GM12878 (cell line): ENCODE measurements at regions not wholly inside any gene's neighbourhood (a gene's known extent, or its start where the extent isn't known, plus 50 kb on each side); places are given as distances from the start of the nearest gene placed in this dataset.

Experiments used
- ATAC-seq: fragments of 200-7000 bp; cut with Tn5 transposase; 3 replicates; pipeline ENCODE4 v1.9.1; 2020; ENCODE audit warnings: mild to moderate bottlenecking, moderate library complexity
- BruUV-seq: library from RNA; stranded (reverse); fragments of 400-500 nt; replicated peaks from 2 replicates; lab custom pipeline; 2021; lab: Mats Ljungman, UMichigan
- CTCF ChIA-PET: fragments of 300-600 bp; sonication (Branson Sonifier 250); formaldehyde crosslinking; extraction: SDS; loops from one replicate; lab custom pipeline; 2021; ENCODE audit warnings: inconsistent platforms; lab: Yijun Ruan, JAX
- POLR2A ChIA-PET: fragments of 350-600 bp; formaldehyde crosslinking; extraction: SDS; loops from one replicate; lab custom pipeline; 2021; ENCODE audit warnings: inconsistent platforms; lab: Charles Lee
- RAD21 ChIA-PET: fragments of 300-600 bp; sonication (Branson Sonifier 250); formaldehyde crosslinking; loops from one replicate; lab custom pipeline; 2023; ENCODE audit warnings: antibody characterized with exemption; ENCODE audit not compliant: unreplicated experiment; lab: Charles Lee
- SMC1A ChIA-PET: fragments of 300-600 bp; sonication (Branson Sonifier 250); formaldehyde crosslinking; loops from one replicate; lab custom pipeline; 2023; ENCODE audit not compliant: unreplicated experiment, uncharacterized antibody; lab: Charles Lee
- DNase-seq: peaks from one replicate; pipeline ENCODE4 v3.0.0-alpha.2; 2011; ENCODE audit warnings: low read depth, low spot score
- FAIRE-seq: peaks from 3 replicates; lab custom pipeline; 2011; peaks lifted over from hg19 to GRCh38; lab: Jason Lieb, UNC
- H2AFZ ChIP-seq: 2 replicates; pipeline ENCODE4 v1.6.0; 2011; ENCODE audit warnings: low read depth, low read length, control low read depth; ENCODE audit not compliant: control insufficient read depth
- H3K27ac ChIP-seq: 2 replicates; pipeline ENCODE4 v1.5.1; 2011; ENCODE audit warnings: control low read depth; ENCODE audit not compliant: control insufficient read depth, insufficient read depth
- H3K27me3 ChIP-seq, 2 experiments: replicated peaks in 1 of 2; 2 replicates each; pipeline versions ENCODE4 v1.6.0 to v1.6.1; 2011; ENCODE audit warnings: low read length in 1 of 2; ENCODE audit not compliant: control insufficient read depth in 2 of 2, insufficient read depth in 2 of 2
- H3K36me3 ChIP-seq, 2 experiments: 2 replicates each; pipeline ENCODE4 v1.5.1; 2011; ENCODE audit warnings: low read length in 1 of 2; ENCODE audit not compliant: control insufficient read depth in 2 of 2, insufficient read depth in 2 of 2
- H3K4me1 ChIP-seq: 2 replicates; pipeline ENCODE4 v1.6.1; 2011; ENCODE audit warnings: mild to moderate bottlenecking, low read length, moderate library complexity, mixed read lengths; ENCODE audit not compliant: control insufficient read depth, insufficient read depth
- H3K4me2 ChIP-seq: 2 replicates; pipeline ENCODE4 v1.6.0; 2011; ENCODE audit warnings: control low read depth; ENCODE audit not compliant: control insufficient read depth, insufficient read depth
- H3K4me3 ChIP-seq: fragments of 200-600 bp; sonication (generic); 2 replicates; pipeline ENCODE4 v1.5.1; 2016
- H3K79me2 ChIP-seq: 2 replicates; pipeline ENCODE4 v1.6.0; 2011; ENCODE audit warnings: low read length; ENCODE audit not compliant: control insufficient read depth, insufficient read depth
- H3K9ac ChIP-seq: 2 replicates; pipeline ENCODE4 v1.8.0; 2011; ENCODE audit warnings: low read length, control low read depth, mixed read lengths; ENCODE audit not compliant: control insufficient read depth, insufficient read depth
- H3K9me3 ChIP-seq: replicated peaks from 3 replicates; pipeline ENCODE4 v1.5.1; 2011; ENCODE audit warnings: mild to moderate bottlenecking, low read length; ENCODE audit not compliant: control insufficient read depth, insufficient read depth
- H4K20me1 ChIP-seq: 2 replicates; pipeline ENCODE4 v1.6.0; 2011; ENCODE audit not compliant: control insufficient read depth, insufficient read depth
- CHD2 ChIP-seq: IDR thresholded peaks from 2 replicates; pipeline ENCODE4 v1.6.1; 2011; ENCODE audit warnings: low read depth, low read length, improper control_type of control experiment, borderline replicate concordance
- CREB1 ChIP-seq: IDR thresholded peaks from 2 replicates; pipeline ENCODE4 v1.6.1; 2012; ENCODE audit warnings: low read depth, mild to moderate bottlenecking, inconsistent platforms
- HCFC1 ChIP-seq: fragments of 150-350 bp; IDR thresholded peaks from 2 replicates; pipeline ENCODE4 v1.6.1; 2014; ENCODE audit warnings: low read length
- IKZF1 ChIP-seq: fragments of 450-650 bp; conservative IDR thresholded peaks from 2 replicates; pipeline ENCODE4 v1.6.1; 2017; ENCODE audit warnings: antibody characterized with exemption, mild to moderate bottlenecking
- MLLT1 ChIP-seq: fragments of 450-650 bp; IDR thresholded peaks from 2 replicates; pipeline ENCODE4 v1.6.1; 2016; ENCODE audit warnings: mild to moderate bottlenecking
- NFYB ChIP-seq: IDR thresholded peaks from 2 replicates; pipeline ENCODE4 v1.6.1; 2011; ENCODE audit warnings: low read depth, mild to moderate bottlenecking, low read length, improper control_type of control experiment, moderate library complexity; ENCODE audit not compliant: insufficient read depth
- NR2C1 ChIP-seq: fragments of 450-650 bp; IDR thresholded peaks from 2 replicates; pipeline ENCODE4 v1.6.1; 2017; ENCODE audit warnings: antibody characterized with exemption, mild to moderate bottlenecking, moderate library complexity
- NRF1 ChIP-seq: conservative IDR thresholded peaks from 2 replicates; pipeline ENCODE4 v1.6.1; 2011; ENCODE audit warnings: mild to moderate bottlenecking, low read depth, low read length, improper control_type of control experiment
- PKNOX1 ChIP-seq: fragments of 450-650 bp; IDR thresholded peaks from 2 replicates; pipeline ENCODE4 v1.6.1; 2016; ENCODE audit warnings: mild to moderate bottlenecking
- RBBP5 ChIP-seq: fragments of 200-600 bp; sonication (generic); conservative IDR thresholded peaks from 2 replicates; pipeline ENCODE4 v1.6.1; 2016
- ZNF207 ChIP-seq: fragments of 450-650 bp; IDR thresholded peaks from 2 replicates; pipeline ENCODE4 v1.6.1; 2014; ENCODE audit warnings: antibody characterized with exemption, mild to moderate bottlenecking, borderline replicate concordance
- in situ Hi-C: fragments of 300-500 bp; cut with MboI; formaldehyde crosslinking; loops from 9 replicates; pipeline ENCODE4 v1.14.3; 2018; ENCODE audit warnings: mixed read lengths
- intact Hi-C: fragments of 100-400 bp; cut with micrococcal nuclease; formaldehyde crosslinking; loops from one replicate; pipeline ENCODE4 v1.14.2; 2022; ENCODE audit not compliant: unreplicated experiment

DNA sequence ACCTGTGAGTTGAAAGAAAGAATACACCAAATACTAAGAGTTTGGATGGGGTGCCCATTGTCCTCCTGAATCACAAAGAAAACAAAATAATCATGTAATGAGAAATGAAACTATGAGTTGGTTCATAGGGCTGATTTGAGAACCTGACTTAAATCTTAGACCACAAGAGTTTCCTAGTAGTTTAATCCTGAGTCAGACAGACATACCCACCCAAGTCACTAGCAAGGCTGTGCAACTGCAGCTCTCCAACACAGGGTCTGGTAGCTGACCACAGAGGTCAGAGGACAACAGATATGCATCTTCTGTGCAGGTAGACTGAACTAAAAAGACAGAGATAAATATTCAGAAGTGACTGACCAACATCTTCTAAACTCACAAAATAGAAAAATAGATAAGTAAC, 296.3 kb upstream of the TMCO5A start:
- no peak overlapping the region for H2AFZ ChIP-seq
- POLR2A ChIA-PET: no interaction called here
- H3K9ac ChIP-seq: no peak overlapping the region
- no peaks in the 10 kb centered on the region for H3K79me2 ChIP-seq
- no TSS peak for BruUV-seq
- no peaks in the 10 kb centered on the region for H3K4me1 ChIP-seq
- H3K36me3 ChIP-seq: no peaks in the 10 kb centered on the region
- SMC1A ChIA-PET: interaction anchor here (0.6 to 3.4 kb wide), 2 partner anchors 15 to 441 kb away, joined by 4 to 12 read pairs; no protein-coding TSS in a partner anchor
- H3K4me2 ChIP-seq: no peak overlapping the region
- no peak overlapping the region for H3K4me3 ChIP-seq
- no peak overlapping the region for H3K27ac ChIP-seq
- no peak for TF ChIP-seq PKNOX1
- TF ChIP-seq IKZF1: no peak
- no peak for TF ChIP-seq ZNF207
- no peak for TF ChIP-seq NR2C1
- no peak for TF ChIP-seq MLLT1
- TF ChIP-seq NRF1: no peak
- TF ChIP-seq NFYB: no peak
- TF ChIP-seq HCFC1: no peak
- no peak for TF ChIP-seq RBBP5
- TF ChIP-seq CHD2: no peak
- TF ChIP-seq CREB1: no peak
- CTCF ChIA-PET: interaction anchor here (0.6 kb wide), 1 partner anchor 111 kb away, joined by 3 read pairs; no protein-coding TSS in a partner anchor
- no peak for FAIRE-seq
- no peak for ATAC-seq
- no peak for DNase-seq
- H3K27me3 ChIP-seq: no peaks in the 10 kb centered on the region
- RAD21 ChIA-PET: no interaction called here
- no peaks in the 10 kb centered on the region for H3K9me3 ChIP-seq
- in situ Hi-C loops: no loop called here
- H4K20me1 ChIP-seq: no peaks in the 10 kb centered on the region
- intact Hi-C loops: no loop called here
